ENCODE measurements at regions not wholly inside any gene's neighbourhood (a gene's known extent, or its start where the extent isn't known, plus 50 kb on each side); places are given as distances from the start of the nearest gene placed in this dataset.
A peak's percentile ranks its signal among the peaks of the same experiment; 100 is the strongest.

- no peak for DNase-seq
Observed at GRCh38 chr2:42962508-42962953, 170.1 kb upstream of the HAAO start.

- no peak for DNase-seq
Observed at GRCh38 chr2:42961961-42962360, 169.6 kb upstream of the HAAO start.

- DNase-seq: peak in 24 of 51 donors; percentile 4 to 64 (median 32)
Observed at GRCh38 chr2:42961385-42961811, 169.0 kb upstream of the HAAO start.

GRCh38 chr2:42960842-42961180 lies 168.4 kb upstream of the HAAO start:
- no peak for DNase-seq

GRCh38 chr2:42960002-42960841 lies 167.8 kb upstream of the HAAO start:
- no peak for DNase-seq

- no peak for DNase-seq
Observed at GRCh38 chr2:42959234-42960001, 167.0 kb upstream of the HAAO start.

GRCh38 chr2:42958741-42959233 lies 166.4 kb upstream of the HAAO start:
- DNase-seq: no peak

GRCh38 chr2:42957861-42958301 lies 165.5 kb upstream of the HAAO start:
- peak in 2 of 51 donors; percentile 4 to 37 for DNase-seq

GRCh38 chr2:42957109-42957860 lies 164.9 kb upstream of the HAAO start:
- no peak for DNase-seq

GRCh38 chr2:42954227-42954962 lies 162.0 kb upstream of the HAAO start:
- no peak for DNase-seq

- DNase-seq: no peak
Observed at GRCh38 chr2:42953216-42953615, 160.8 kb upstream of the HAAO start.

- DNase-seq: peak in 2 of 51 donors; percentile 21 to 31
Observed at GRCh38 chr2:42951263-42951938, 159.0 kb upstream of the HAAO start.

- DNase-seq: no peak
Observed at GRCh38 chr2:42949125-42949524, 156.7 kb upstream of the HAAO start.

GRCh38 chr2:42947809-42948600 lies 155.6 kb upstream of the HAAO start:
- DNase-seq: no peak

GRCh38 chr2:42944779-42945415 lies 152.5 kb upstream of the HAAO start:
- DNase-seq: no peak

GRCh38 chr2:42942990-42943493 lies 150.7 kb upstream of the HAAO start:
- DNase-seq: no peak

GRCh38 chr2:42942214-42942989 lies 150.0 kb upstream of the HAAO start:
- no peak for DNase-seq

- no peak for DNase-seq
Observed at GRCh38 chr2:42941633-42942176, 149.3 kb upstream of the HAAO start.

Measured in hypothalamus (tissue), 51 donors.